ENCODE measurements at regions not wholly inside any gene's neighbourhood (a gene's known extent, or its start where the extent isn't known, plus 50 kb on each side); places are given as distances from the start of the nearest gene placed in this dataset.
"Not testable (repeated sequence)": the region's sequence is repeated elsewhere in the genome, so short reads cannot be mapped to it uniquely, and the experiment has no call there.

GRCh38 chr4:45283352-45283751 lies 557.0 kb upstream of the GNPDA2 start:
- no peak for TF ChIP-seq CTCF (conservative IDR thresholded peaks at IDR 0.05)
- Histone ChIP-seq H3K9me3 (ENCODE audit: control insufficient read depth, low read length) (no peaks in the 10 kb centered on the region), H3K4me3 (ENCODE audit: low read length) (no peak overlapping the region), H3K27ac (ENCODE audit: low read depth, low read length) (no peak overlapping the region), H3K9ac (ENCODE audit: extremely low read depth, low read length, poor library complexity, severe bottlenecking) (no peak overlapping the region), H3K36me3 (ENCODE audit: control insufficient read depth, insufficient read depth, low read length) (no peaks in the 10 kb centered on the region), H3K4me1 (ENCODE audit: control insufficient read depth, insufficient read depth, low read length) (no peaks in the 10 kb centered on the region), H3K27me3 (ENCODE audit: control insufficient read depth, insufficient read depth, low read length, poor library complexity, severe bottlenecking) (no peaks in the 10 kb centered on the region)
- H3K36me3 Mint-ChIP-seq (ENCODE audit: low read depth) = no peaks in the 10 kb centered on the region
- H3K4me3 Mint-ChIP-seq = no peak overlapping the region
- H3K4me1 Mint-ChIP-seq = no peaks in the 10 kb centered on the region
- H3K27ac Mint-ChIP-seq = no peak overlapping the region
- 87 to 88% methylated on average over 4 to 7 of the region's 7 CpGs for WGBS, 2 experiments (ENCODE audit: insufficient coverage in 1 of 2, insufficient read length in 1 of 2)
- no peaks in the 10 kb centered on the region for H3K9me3 Mint-ChIP-seq
- H3K27me3 Mint-ChIP-seq (ENCODE audit: insufficient read depth) = peaks cover 8% of the 10 kb centered on the region
- no peak for DNase-seq

- H3K9me3 ChIP-seq (ENCODE audit: control insufficient read depth, low read length) = no peaks in the 10 kb centered on the region
- H3K4me1 ChIP-seq (ENCODE audit: control insufficient read depth, insufficient read depth, low read length) = no peaks in the 10 kb centered on the region
- no peak for DNase-seq
- H3K4me3 Mint-ChIP-seq = no peak overlapping the region
- H3K4me1 Mint-ChIP-seq = no peaks in the 10 kb centered on the region
- no peak overlapping the region for H3K27ac Mint-ChIP-seq
- no peak for TF ChIP-seq CTCF (conservative IDR thresholded peaks at IDR 0.05)
- H3K4me3 ChIP-seq (ENCODE audit: low read length) = no peak overlapping the region
- H3K9ac ChIP-seq (ENCODE audit: extremely low read depth, low read length, poor library complexity, severe bottlenecking) = no peak overlapping the region
- H3K27me3 ChIP-seq (ENCODE audit: control insufficient read depth, insufficient read depth, low read length, poor library complexity, severe bottlenecking) = no peaks in the 10 kb centered on the region
- no peaks in the 10 kb centered on the region for H3K36me3 ChIP-seq (ENCODE audit: control insufficient read depth, insufficient read depth, low read length)
- peaks cover 8% of the 10 kb centered on the region for H3K27me3 Mint-ChIP-seq (ENCODE audit: insufficient read depth)
- H3K36me3 Mint-ChIP-seq (ENCODE audit: low read depth) = no peaks in the 10 kb centered on the region
- 92 to 100% methylated on average over 1 of the region's 1 CpG for WGBS, 2 experiments (ENCODE audit: insufficient coverage in 1 of 2, insufficient read length in 1 of 2)
- H3K27ac ChIP-seq (ENCODE audit: low read depth, low read length) = no peak overlapping the region
- H3K9me3 Mint-ChIP-seq = no peaks in the 10 kb centered on the region
Measured at GRCh38 chr4:45280121-45280520, 553.8 kb upstream of the GNPDA2 start.

GRCh38 chr4:45275862-45276261 lies 549.5 kb upstream of the GNPDA2 start:
- Mint-ChIP-seq H3K4me1 (no peaks in the 10 kb centered on the region), H3K4me3 (no peak overlapping the region), H3K9me3 (no peaks in the 10 kb centered on the region), H3K27me3 (ENCODE audit: insufficient read depth) (no peaks in the 10 kb centered on the region), H3K36me3 (ENCODE audit: low read depth) (no peaks in the 10 kb centered on the region), H3K27ac (no peak overlapping the region)
- no peak overlapping the region for H3K4me3 ChIP-seq (ENCODE audit: low read length)
- H3K27me3 ChIP-seq (ENCODE audit: control insufficient read depth, insufficient read depth, low read length, poor library complexity, severe bottlenecking) = no peaks in the 10 kb centered on the region
- WGBS, 2 experiments (ENCODE audit: insufficient coverage in 1 of 2, insufficient read length in 1 of 2) = 80 to 97% methylated on average over 3 to 21 of the region's 21 CpGs
- no peak overlapping the region for H3K27ac ChIP-seq (ENCODE audit: low read depth, low read length)
- H3K9me3 ChIP-seq (ENCODE audit: control insufficient read depth, low read length) = no peaks in the 10 kb centered on the region
- H3K9ac ChIP-seq (ENCODE audit: extremely low read depth, low read length, poor library complexity, severe bottlenecking) = no peak overlapping the region
- H3K4me1 ChIP-seq (ENCODE audit: control insufficient read depth, insufficient read depth, low read length) = no peaks in the 10 kb centered on the region
- no peaks in the 10 kb centered on the region for H3K36me3 ChIP-seq (ENCODE audit: control insufficient read depth, insufficient read depth, low read length)
- no peak for TF ChIP-seq CTCF (conservative IDR thresholded peaks at IDR 0.05)
- DNase-seq = no peak

DNA sequence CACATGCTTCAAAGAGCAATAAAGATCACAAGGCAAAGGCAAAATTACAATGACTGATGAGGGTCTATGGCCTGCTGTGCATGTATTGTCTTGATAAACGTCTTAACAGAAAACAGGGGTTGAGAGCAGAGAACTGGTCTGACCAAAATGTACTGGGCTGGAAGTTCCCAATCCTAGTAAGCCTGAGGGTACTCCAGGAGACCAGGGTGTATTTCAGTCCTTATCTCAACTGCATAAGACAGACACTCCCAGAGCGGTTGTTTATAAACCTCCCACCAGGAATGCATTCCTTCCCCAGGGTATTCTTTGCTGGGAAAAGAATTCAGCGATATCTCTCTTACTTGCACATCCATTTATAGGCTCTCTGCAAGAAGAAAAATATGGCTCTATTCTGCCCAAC lies 521.8 kb upstream of the GNPDA2 start:
- H3K36me3 ChIP-seq (ENCODE audit: control insufficient read depth, insufficient read depth, low read length); H3K4me3 ChIP-seq (ENCODE audit: low read length); H3K9me3 Mint-ChIP-seq; H3K27me3 Mint-ChIP-seq (ENCODE audit: insufficient read depth); DNase-seq; H3K9ac ChIP-seq (ENCODE audit: extremely low read depth, low read length, poor library complexity, severe bottlenecking); H3K9me3 ChIP-seq (ENCODE audit: control insufficient read depth, low read length); H3K27ac Mint-ChIP-seq; H3K4me3 Mint-ChIP-seq; H3K4me1 Mint-ChIP-seq; H3K36me3 Mint-ChIP-seq (ENCODE audit: low read depth); H3K27ac ChIP-seq (ENCODE audit: low read depth, low read length); H3K27me3 ChIP-seq (ENCODE audit: control insufficient read depth, insufficient read depth, low read length, poor library complexity, severe bottlenecking); H3K4me1 ChIP-seq (ENCODE audit: control insufficient read depth, insufficient read depth, low read length): not testable (repeated sequence)
- WGBS, 2 experiments (ENCODE audit: insufficient coverage in 1 of 2, insufficient read length in 1 of 2) = 80 to 87% methylated on average over 1 to 3 of the region's 3 CpGs

Data from endodermal cell (in vitro differentiated cells).